NCI-H1417 (cell line): ENCODE measurements at regions not wholly inside any gene's neighbourhood (a gene's known extent, or its start where the extent isn't known, plus 50 kb on each side); places are given as distances from the start of the nearest gene placed in this dataset.

Experiments
- DNase-seq, 3 experiments: peaks; one replicate each; lab custom pipeline; 2025; lab: John Stamatoyannopoulos, UW

- peak in 1 of 3 experiments; percentile 0 for DNase-seq
These were observed 1424.6 kb upstream of the LRRTM3 start for GRCh38 chr10:65501259-65501658.

- DNase-seq, result no peak
These were observed 1407.5 kb upstream of the LRRTM3 start for GRCh38 chr10:65518379-65518778.

GRCh38 chr10:65528986-65529385 lies 1396.8 kb upstream of the LRRTM3 start:
- DNase-seq, result no peak

- DNase-seq, result no peak
These were observed 1394.3 kb upstream of the LRRTM3 start for GRCh38 chr10:65531545-65531944.

GRCh38 chr10:65534771-65535170 lies 1391.1 kb upstream of the LRRTM3 start:
- no peak for DNase-seq

- DNase-seq, result no peak
These were observed 1381.1 kb upstream of the LRRTM3 start for GRCh38 chr10:65544756-65545155.

GRCh38 chr10:65548001-65548400 lies 1377.8 kb upstream of the LRRTM3 start:
- DNase-seq, result no peak

GRCh38 chr10:65550761-65551160 lies 1375.1 kb upstream of the LRRTM3 start:
- DNase-seq, result no peak

- no peak for DNase-seq
These were observed 1370.6 kb upstream of the LRRTM3 start for GRCh38 chr10:65555192-65555591.

- no peak for DNase-seq
These were observed 1369.8 kb upstream of the LRRTM3 start for GRCh38 chr10:65556006-65556405.

- DNase-seq, result no peak
These were observed 1366.5 kb upstream of the LRRTM3 start for GRCh38 chr10:65559369-65559768.

- no peak for DNase-seq
These were observed 1360.6 kb upstream of the LRRTM3 start for GRCh38 chr10:65565246-65565645.

- DNase-seq, result no peak
These were observed 1358.9 kb upstream of the LRRTM3 start for GRCh38 chr10:65566906-65567305.

GRCh38 chr10:65570143-65571010 lies 1355.5 kb upstream of the LRRTM3 start:
- no peak for DNase-seq

GRCh38 chr10:65571011-65571570 lies 1354.7 kb upstream of the LRRTM3 start:
- DNase-seq, result no peak

GRCh38 chr10:65581426-65582026 lies 1344.3 kb upstream of the LRRTM3 start:
- no peak for DNase-seq

- DNase-seq, result no peak
These were observed 1323.5 kb upstream of the LRRTM3 start for GRCh38 chr10:65602182-65602865.

- DNase-seq, result no peak
These were observed 1314.2 kb upstream of the LRRTM3 start for GRCh38 chr10:65611592-65611991.

- DNase-seq, result no peak
These were observed 1310.8 kb upstream of the LRRTM3 start for GRCh38 chr10:65614956-65615565.

GRCh38 chr10:65618126-65618525 lies 1307.7 kb upstream of the LRRTM3 start:
- DNase-seq, result no peak

- no peak for DNase-seq
These were observed 1305.3 kb upstream of the LRRTM3 start for GRCh38 chr10:65620404-65621048.

GRCh38 chr10:65622608-65623007 lies 1303.2 kb upstream of the LRRTM3 start:
- DNase-seq, result no peak
